ENCODE measurements at regions not wholly inside any gene's neighbourhood (a gene's known extent, or its start where the extent isn't known, plus 50 kb on each side); places are given as distances from the start of the nearest gene placed in this dataset.

GRCh38 chr7:136667584-136667983 is 200.9 kb upstream of the CHRM2 start:
- no peaks in the 10 kb centered on the region for H3K36me3 ChIP-seq (ENCODE audit: control insufficient read depth, insufficient read depth, low read length)
- ChIA-PET CTCF (no interaction called here), POLR2A (ENCODE audit: unreplicated experiment) (no interaction called here)
- H3K14ac ChIP-seq (replicated peaks; ENCODE audit: low read depth, low read length): no peak overlapping the region
- H2BK20ac ChIP-seq (ENCODE audit: low read depth, low read length): no peak overlapping the region
- no peak overlapping the region for H3K23ac ChIP-seq (ENCODE audit: low read depth, low read length)
- H2BK120ac ChIP-seq (ENCODE audit: low read depth, low read length): no peak overlapping the region
- in situ Hi-C loops (cut with MboI; ENCODE audit: low sequenced_read_pairs) (no loop called here), intact Hi-C loops (cut with micrococcal nuclease) (no loop called here), dilution Hi-C loops (cut with HindIII; ENCODE audit: low sequenced_read_pairs, unreplicated experiment) (no loop called here)
- no peak overlapping the region for H3K4ac ChIP-seq (ENCODE audit: low read depth, low read length)
- no peak overlapping the region for H4K91ac ChIP-seq (ENCODE audit: insufficient read depth, low read depth, low read length)
- H4K5ac ChIP-seq (ENCODE audit: low read depth, low read length): no peak overlapping the region
- no peak overlapping the region for H2BK15ac ChIP-seq (ENCODE audit: low read depth, low read length)
- no peak for ATAC-seq (ENCODE audit: low read depth)
- H4K8ac ChIP-seq (ENCODE audit: low read depth in 2 of 2, low read length in 2 of 2): no peak overlapping the region
- H3K4me3 ChIP-seq (ENCODE audit: insufficient read depth, low read depth, low read length): no peak overlapping the region
- no peaks in the 10 kb centered on the region for H3K79me1 ChIP-seq (ENCODE audit: low read depth in 1 of 2, low read length in 2 of 2)
- DNase-seq: no peak
- H3K9me3 ChIP-seq (ENCODE audit: control insufficient read depth, insufficient read depth, low read length): peaks cover 3% of the 10 kb centered on the region; the same call in 1 of the 2 replicates
- no peak overlapping the region for H3K18ac ChIP-seq (ENCODE audit: low read depth, low read length)
- no peaks in the 10 kb centered on the region for H3K4me1 ChIP-seq (ENCODE audit: control insufficient read depth, insufficient read depth, low read length)
- no peaks in the 10 kb centered on the region for H3K27me3 ChIP-seq (ENCODE audit: control insufficient read depth, insufficient read depth, low read length)
- no peak overlapping the region for H3K27ac ChIP-seq (ENCODE audit: insufficient read depth, low read length)
- H2AK5ac ChIP-seq (ENCODE audit: low read depth, low read length): no peak overlapping the region
- H2AFZ ChIP-seq (replicated peaks; ENCODE audit: low read length, poor library complexity): no peak overlapping the region
- no peaks in the 10 kb centered on the region for H4K20me1 ChIP-seq (ENCODE audit: insufficient read depth, low read length)
- no peak overlapping the region for H3K9ac ChIP-seq (ENCODE audit: low read depth, low read length)
- H3K56ac ChIP-seq (ENCODE audit: extremely low read depth, insufficient read depth, low read length): no peak overlapping the region
- H3K4me2 ChIP-seq (ENCODE audit: low read depth, low read length): no peak overlapping the region
- no CpG with 5 or more reads among the region's 1 CpG for WGBS, 2 experiments (ENCODE audit: extremely low coverage in 2 of 2, insufficient read length in 1 of 2)
- no peak overlapping the region for H2BK5ac ChIP-seq (ENCODE audit: low read depth, low read length, poor library complexity, severe bottlenecking)
- H3K9me1 ChIP-seq (ENCODE audit: insufficient read depth, low read length): no peaks in the 10 kb centered on the region
- H2AK9ac ChIP-seq (replicated peaks; ENCODE audit: low read depth, low read length, poor library complexity): no peak overlapping the region
- TF ChIP-seq MXI1 (IDR thresholded peaks at IDR 0.05; ENCODE audit: borderline replicate concordance, low read depth, low read length): no peak
- TF ChIP-seq, protein P1, sequence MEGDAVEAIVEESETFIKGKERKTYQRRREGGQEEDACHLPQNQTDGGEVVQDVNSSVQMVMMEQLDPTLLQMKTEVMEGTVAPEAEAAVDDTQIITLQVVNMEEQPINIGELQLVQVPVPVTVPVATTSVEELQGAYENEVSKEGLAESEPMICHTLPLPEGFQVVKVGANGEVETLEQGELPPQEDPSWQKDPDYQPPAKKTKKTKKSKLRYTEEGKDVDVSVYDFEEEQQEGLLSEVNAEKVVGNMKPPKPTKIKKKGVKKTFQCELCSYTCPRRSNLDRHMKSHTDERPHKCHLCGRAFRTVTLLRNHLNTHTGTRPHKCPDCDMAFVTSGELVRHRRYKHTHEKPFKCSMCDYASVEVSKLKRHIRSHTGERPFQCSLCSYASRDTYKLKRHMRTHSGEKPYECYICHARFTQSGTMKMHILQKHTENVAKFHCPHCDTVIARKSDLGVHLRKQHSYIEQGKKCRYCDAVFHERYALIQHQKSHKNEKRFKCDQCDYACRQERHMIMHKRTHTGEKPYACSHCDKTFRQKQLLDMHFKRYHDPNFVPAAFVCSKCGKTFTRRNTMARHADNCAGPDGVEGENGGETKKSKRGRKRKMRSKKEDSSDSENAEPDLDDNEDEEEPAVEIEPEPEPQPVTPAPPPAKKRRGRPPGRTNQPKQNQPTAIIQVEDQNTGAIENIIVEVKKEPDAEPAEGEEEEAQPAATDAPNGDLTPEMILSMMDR (conservative IDR thresholded peaks at IDR 0.05; ENCODE audit: low read depth, low read length): no peak
- TF ChIP-seq MAFK (IDR thresholded peaks at IDR 0.05; ENCODE audit: low read depth, low read length): no peak
- no peak for TF ChIP-seq RCOR1 (IDR thresholded peaks at IDR 0.05; ENCODE audit: insufficient replicate concordance, low read length)
- no peak for TF ChIP-seq RAD21 (IDR thresholded peaks at IDR 0.05; ENCODE audit: low read length)
- no peak for TF ChIP-seq FOS (IDR thresholded peaks at IDR 0.05; ENCODE audit: low read depth, low read length)
- TF ChIP-seq POLR2A (IDR thresholded peaks at IDR 0.05; ENCODE audit: low read depth, low read length): no peak
- TF ChIP-seq, protein P2, sequence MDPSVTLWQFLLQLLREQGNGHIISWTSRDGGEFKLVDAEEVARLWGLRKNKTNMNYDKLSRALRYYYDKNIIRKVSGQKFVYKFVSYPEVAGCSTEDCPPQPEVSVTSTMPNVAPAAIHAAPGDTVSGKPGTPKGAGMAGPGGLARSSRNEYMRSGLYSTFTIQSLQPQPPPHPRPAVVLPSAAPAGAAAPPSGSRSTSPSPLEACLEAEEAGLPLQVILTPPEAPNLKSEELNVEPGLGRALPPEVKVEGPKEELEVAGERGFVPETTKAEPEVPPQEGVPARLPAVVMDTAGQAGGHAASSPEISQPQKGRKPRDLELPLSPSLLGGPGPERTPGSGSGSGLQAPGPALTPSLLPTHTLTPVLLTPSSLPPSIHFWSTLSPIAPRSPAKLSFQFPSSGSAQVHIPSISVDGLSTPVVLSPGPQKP (IDR thresholded peaks at IDR 0.05; ENCODE audit: borderline replicate concordance, low read depth, low read length): no peak
- no peak for TF ChIP-seq CHD1 (IDR thresholded peaks at IDR 0.05; ENCODE audit: low read depth, low read length)
- TF ChIP-seq NFE2L2 (IDR thresholded peaks at IDR 0.05; ENCODE audit: low read depth, low read length): no peak
- TF ChIP-seq RFX5 (IDR thresholded peaks at IDR 0.05; ENCODE audit: low read depth, low read length): no peak
- no peak for TF ChIP-seq CEBPB (IDR thresholded peaks at IDR 0.05; ENCODE audit: low read depth, low read length)
- TF ChIP-seq MAZ (IDR thresholded peaks at IDR 0.05; ENCODE audit: borderline replicate concordance, low read depth, low read length): no peak
- TF ChIP-seq USF2 (IDR thresholded peaks at IDR 0.05; ENCODE audit: low read depth, low read length): no peak
- BruUV-seq (replicated peaks): no TSS peak
